GM04504 (cell line): ENCODE measurements at regions not wholly inside any gene's neighbourhood (a gene's known extent, or its start where the extent isn't known, plus 50 kb on each side); places are given as distances from the start of the nearest gene placed in this dataset.
"Not testable (repeated sequence)": the region's sequence is repeated elsewhere in the genome, so short reads cannot be mapped to it uniquely, and the experiment has no call there.

Experiments used
- DNase-seq: peaks from one replicate; pipeline ENCODE4 v3.0.0-alpha.2; 2012; ENCODE audit warnings: low read depth

DNA sequence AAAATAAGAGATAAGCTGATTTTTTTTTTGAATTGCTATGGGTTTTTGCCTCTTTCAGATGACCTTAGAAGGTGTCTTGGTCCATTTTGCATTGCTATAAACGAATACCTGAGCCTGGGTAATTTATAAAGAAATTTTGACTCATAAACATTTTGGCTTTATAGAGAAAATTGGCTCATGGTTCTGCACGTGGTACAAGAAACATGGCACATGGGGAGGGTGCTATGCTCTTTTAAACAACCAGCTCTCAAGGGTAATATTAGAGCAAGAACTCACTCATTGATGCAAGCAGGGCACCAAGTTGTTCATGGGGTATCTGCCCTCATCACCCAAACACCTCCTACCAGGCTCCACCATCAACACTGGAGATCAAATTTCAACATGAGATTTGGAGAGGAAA is 408.8 kb downstream of the NUP35 start:
- no peak for DNase-seq

DNA sequence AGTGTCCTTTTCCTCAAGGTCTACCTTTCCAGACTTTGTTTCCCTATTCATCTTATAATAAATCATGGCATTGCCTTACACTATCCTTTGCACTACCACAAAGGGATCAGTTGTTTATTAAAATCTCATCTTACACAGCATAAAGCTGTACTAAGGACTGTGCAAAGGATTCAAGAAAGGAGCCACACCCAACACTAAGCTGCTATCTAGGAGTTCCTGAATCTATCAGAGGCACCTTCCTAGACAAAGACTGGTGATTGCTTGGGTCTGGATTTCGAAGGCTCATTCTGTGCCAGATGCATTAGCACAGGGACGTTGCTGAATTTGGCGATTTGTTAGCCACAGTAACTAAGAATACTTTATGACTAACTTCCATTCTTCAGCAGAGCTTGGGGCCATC is 412.0 kb downstream of the NUP35 start:
- no peak for DNase-seq

DNA sequence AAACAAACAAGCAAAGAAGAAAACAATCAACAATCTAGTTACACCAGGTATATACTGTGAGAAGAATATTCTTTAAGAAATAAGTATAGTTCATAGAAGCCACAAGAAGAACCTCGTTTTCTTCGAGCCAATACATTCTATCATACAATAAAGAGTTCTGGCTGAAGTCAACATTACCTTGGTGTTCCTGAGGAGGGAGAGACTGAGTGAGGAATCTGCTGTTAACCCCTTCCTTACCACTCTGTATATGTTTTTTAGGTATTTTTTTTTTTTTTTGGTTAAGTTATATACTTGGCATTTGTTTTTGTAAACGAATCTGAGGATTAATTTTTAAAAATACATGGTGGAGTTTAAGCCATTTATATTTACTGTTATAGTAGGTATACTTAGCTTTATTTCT is 412.5 kb downstream of the NUP35 start:
- DNase-seq = no peak

DNA sequence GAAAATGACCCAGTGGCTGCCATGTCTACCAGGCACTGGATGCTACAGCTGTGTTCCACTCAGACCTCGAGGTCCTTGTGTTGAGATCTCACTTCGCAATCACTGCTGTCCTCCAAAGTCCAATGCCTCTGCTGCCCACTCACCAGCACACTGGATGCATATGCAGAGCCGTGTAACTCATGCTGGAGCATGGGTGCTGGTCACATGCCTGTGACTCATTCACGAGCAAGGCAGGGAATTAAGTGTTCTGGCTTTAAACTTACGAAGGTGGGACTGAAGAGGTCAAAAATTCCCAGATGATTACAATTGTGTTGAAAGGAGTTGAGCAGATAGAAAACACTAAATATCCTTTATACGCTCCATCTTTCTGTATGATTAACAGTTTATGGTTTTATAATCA is 417.5 kb downstream of the NUP35 start:
- DNase-seq = no peak

DNA sequence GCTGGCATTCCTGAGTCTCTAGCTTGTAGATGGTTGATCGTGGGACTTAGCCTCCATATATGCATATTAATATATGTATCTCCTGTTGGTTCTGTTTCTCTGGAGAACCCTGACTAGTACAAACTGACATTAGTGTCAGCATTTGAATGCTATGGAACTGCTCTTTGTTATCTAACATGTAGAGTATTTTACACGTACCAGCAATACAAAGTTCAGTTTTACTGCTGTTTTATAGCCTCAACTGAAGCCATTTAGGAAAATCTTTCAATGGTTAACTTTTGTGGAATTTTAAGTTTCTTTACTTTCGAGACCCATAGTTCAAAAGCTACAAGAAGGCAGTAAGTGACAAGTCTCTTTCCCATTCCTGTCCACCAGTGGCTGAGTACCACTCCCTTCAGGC is 418.4 kb downstream of the NUP35 start:
- DNase-seq = no peak

DNA sequence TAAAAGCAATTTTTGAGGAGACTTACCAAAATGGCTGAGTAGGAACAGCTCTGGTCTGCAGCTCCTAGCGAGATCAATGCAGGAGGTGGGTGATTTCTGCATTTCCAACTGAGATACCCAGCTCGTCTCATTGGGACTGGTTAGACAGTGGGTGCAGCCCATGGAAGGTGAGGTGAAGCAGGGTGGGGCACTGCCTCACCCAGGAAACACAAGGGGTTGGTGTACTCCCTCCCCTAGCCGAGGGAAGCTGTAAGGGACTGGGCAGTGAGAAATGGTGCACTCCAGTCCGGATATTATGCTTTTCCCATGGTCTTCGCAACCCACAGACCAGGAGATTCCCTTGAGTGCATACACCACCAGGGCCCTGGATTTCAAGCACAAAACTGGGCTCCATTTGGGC is 419.0 kb downstream of the NUP35 start:
- no peak for DNase-seq

DNA sequence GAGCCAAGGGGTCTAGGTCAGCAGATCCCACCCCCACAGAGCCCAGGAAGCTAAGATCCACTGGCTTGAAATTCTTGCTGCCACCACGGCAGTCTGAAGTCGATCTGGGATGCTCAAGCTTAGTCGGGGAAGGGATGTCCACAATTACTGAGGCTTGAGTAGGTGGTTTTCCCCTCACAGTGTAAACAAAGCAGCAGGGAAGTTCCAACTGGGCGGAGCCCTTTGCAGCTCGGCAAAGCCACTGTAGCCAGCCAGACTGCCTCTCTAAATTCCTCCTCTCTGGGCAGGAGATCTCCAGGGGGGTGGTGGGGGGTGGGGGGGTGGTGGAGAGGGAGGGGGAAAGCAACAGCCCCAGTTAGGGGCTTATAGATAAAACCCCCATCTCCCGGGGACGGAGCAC is 419.5 kb downstream of the NUP35 start:
- DNase-seq = no peak

DNA sequence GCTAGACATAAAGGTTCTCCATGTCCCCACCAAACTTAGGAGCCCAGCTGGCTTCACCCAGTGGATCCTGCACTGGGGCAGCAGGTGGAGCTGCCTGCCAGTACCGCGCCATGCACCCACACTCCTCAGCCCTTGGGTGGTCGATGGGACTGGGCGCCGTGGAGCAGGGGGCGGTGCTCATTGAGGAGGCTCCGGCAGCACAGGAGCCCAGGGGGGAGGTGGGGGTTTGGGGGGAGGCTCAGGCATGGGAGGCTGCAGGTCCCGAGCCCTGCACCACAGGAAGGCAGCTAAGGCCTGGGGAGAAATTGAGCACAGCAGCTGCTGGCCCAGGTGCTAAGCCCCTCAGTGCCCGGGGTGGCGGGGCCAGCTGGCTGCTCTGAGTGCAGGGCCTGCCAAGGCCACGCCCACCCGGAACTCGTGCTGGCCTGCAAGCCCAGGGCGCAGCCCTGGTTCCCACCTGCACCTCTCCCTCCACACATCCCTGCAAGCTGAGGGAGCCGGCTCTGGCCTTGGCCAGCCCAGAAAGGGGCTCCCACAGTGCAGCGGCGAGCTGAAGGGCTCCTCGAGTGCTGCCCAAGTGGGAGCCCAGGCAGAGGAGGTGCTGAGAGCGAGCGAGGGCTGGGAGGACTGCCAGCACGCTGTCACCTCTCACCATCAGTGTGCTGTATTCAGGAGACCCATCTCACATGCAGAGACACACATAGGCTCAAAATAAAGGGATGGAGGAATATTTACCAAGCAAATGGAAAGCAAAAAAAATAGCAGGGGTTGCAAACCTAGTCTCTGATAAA is 422.5 kb downstream of the NUP35 start:
- not testable (repeated sequence) for DNase-seq

DNA sequence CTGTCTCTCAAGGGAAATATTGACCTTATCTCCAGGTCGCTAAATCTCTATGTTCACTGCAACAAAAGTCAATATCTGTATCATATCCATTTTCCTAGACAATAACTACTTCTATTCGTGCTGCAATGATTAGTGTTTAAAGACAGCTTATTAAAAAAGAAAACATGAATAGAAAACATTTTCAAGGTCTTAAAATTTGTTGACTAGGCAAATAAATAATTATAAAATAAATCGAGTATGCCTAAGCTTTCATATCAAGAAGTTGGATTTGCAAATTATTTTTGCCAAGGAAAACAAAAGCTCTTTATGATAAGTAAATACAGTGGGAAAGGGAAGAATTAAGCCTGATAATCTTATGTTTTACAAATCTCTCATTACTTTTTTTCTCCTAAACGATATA is 428.5 kb downstream of the NUP35 start:
- DNase-seq = no peak

DNA sequence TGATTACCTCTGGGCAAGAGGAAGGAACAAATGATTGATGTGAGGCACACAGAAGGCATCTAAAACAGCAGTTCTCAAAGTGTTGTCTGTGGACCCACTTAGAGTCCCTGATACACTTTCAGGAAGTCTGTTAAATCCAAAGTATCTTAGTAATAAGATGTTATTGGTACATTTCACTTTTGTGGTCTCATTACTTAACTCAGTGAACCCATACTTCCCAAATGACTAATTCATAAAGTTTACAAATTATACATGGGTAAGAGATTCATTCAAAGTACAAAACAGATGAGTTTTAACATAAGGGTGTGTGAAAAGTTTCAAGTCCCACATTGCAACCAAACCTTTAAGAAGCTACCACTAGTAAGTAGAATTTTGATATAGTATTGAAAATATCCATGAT is 440.5 kb downstream of the NUP35 start:
- no peak for DNase-seq

DNA sequence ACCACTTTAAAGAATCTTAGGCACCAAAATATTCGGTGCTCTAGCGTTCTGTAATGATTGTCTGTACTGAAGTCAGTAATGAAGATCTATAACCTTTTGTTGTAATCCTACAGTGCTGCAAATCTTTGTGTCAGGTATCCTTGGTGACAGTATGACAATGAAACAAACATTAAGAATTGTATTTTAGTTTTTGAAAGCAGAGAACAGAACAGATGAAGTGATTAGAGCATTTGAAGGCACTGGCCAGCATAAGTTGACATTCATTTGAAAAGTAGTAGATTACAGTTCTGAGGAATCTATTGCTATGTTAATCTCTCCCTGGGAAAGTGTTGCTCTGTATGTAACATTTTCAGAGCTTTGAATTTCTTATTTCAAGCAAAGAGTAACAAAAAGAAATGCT is 451.2 kb downstream of the NUP35 start:
- DNase-seq = no peak

DNA sequence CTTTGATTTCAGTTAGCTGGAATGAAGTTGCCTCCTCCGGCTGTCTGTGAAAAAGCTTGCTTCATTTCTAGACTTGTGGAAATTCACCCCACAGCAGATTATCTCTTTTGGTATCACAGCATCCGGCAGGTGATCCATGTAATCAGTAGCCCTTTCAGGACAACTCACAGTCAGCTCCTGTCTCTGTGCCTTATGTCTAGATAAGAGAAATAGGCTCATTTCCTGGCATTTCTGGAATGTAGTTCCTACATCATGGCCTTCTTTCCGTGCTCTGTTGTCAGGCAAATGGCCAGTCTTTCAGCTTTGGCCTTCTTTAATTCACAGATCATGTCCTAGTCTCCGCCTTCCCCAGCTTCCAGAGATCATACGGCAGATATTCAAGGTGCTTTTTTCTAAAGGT is 455.4 kb downstream of the NUP35 start:
- DNase-seq = no peak

DNA sequence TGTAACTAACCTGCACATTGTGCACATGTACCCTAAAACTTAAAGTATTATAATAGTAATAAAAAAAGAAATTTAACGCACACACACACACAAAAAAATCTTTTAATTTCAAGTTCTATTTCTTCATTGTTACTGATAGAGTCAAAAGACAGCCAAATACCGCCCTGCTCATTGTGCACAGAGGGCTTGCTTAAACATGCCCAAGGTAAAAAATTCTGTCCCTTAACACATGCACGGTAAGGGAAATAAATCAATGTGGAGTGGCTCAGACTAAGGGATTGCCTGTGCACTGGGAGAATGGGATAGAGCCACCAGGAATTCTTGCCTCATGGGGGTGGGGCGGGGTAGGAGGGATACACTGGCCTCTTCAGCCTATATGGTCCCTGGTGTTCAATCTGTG is 468.0 kb downstream of the NUP35 start:
- no peak for DNase-seq

DNA sequence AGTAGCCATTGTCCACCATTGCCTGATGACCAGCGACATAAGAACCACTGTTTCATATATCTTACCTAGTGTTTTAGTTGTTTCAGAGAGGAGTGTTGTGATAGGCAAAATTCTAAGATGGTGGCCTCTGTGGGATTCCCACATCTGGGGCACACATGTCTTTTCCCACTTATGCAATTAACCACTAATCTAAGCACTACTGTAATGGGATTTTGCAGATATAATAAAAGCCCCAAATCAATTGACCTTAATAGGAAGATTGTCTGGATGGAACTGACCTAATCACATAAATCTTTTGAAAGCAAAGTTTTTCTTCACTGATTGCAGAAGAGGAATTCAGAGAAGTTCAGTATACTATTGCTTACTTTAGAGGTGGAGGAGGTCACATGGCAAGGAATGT is 469.9 kb downstream of the NUP35 start:
- no peak for DNase-seq

DNA sequence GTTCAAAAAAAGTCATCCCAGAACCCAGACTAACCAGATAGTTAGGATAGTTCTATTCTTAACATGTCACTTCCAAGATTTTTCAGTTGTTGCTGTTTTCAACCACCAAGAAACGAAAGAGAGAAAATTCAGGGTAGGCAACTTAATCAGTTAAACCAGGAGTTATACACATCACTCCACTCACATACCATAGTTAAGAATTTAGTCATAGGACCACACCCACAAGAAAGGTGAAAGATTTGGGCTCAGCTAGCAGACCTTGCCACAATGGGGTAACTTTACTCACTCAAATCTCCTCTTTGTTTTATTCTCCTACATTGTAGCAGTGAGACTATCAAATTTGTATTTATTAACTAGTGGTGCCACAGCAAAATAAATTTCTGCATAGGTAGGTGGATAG is 473.6 kb downstream of the NUP35 start:
- no peak for DNase-seq

DNA sequence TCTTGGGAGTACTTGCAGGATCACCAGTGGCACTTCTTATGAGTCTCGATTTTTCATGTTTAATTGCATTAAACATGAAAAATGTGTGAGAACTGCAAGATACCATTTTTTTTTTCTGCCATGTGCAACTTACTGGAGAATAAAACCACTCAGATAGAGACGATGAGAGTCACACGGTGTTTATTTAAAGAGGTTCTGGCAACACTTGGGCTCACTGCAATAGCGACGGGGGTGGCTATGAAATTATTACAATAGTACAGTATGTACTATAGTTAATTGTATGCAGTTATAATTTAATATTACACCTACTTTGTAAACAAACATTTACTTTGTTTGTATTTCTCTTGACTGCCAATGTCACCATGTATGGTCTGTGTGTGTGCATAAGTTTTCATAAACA is 479.8 kb downstream of the NUP35 start:
- no peak for DNase-seq

DNA sequence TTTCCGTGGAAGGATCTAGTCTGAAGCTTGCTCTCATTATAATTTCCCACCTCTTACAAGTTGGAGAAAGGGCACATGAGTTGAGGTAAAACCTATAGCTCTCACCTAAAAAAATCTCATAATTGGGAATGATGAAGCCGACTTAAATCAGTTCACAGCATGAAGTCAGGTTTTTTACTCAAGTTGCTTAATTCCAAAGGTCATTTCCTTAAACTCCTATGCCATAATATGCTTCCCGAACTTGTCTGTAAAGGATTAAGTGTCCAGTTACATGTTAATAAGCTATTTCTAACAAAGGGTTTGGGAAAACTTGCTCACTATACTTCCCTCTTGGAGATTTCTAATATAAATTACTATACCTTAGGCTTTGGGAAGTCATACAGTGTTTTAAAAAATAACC is 481.2 kb downstream of the NUP35 start:
- DNase-seq = no peak

DNA sequence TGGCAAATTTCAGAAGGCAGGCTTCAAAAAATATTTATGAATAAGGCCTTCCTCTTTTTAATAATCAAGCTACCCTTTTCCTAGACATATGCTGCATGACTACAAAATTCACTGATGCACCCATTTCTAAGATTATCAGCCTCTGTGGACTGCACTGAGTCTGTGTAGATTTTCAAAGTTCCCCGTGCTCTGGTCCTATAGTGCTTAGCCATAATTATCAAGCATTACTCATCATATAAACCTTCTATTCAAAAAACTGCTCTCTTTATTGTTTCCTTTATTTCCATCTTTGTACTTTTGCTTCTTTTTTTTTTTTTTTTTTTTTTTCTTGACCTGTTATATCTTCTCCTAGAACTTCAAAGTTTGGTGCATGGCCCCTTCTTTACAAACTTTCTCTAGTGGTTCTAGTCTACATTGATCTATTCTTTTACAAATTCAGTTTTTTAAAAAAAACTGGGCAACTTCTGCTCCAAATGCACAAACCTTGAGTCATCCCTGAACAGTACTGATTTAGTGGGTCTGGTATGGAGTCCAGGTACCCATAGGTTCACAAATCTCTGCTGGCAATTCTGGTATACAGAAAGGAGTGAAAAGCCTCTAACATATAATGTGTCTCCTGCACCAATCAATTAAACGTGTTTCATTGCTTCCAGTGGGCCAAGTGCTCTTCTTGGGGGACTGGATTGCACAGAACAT is 481.9 kb downstream of the NUP35 start:
- no peak for DNase-seq

DNA sequence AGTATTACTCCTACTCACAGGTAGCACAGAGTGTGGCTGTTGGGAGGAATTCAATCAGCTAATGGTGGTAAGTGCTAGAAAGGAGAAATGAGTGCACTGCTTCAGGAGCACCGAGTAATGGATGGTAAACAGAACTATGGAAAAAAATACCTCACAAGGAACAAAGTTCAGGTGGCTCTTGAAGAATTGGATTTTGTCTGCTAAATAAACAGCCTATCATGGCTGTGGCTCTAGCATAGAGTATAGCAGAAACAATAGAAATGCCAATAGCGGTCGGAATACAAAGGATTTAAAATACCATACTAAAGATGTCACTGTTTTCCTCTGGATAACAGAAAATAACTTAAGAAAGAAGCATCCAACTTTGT is 482.5 kb downstream of the NUP35 start:
- DNase-seq = no peak

DNA sequence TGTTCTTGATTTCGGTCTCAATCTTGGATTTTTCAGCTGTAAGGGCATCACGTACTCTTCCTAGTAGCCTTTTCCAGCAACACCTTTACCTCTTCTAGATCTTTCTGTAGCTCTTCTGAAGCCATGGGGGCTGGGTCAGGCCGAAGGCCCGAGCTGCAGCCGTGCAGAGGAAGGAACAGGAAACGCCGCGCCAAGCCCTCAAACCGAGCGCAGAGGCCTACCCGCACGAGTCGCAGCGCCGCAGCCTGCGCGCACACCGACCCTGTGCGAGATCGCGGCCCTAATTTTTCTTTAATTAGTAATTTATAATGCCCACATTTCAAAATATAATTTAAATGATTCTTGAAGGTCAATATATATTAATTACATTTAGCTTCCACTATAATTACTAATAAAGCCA is 483.8 kb downstream of the NUP35 start:
- DNase-seq = no peak

DNA sequence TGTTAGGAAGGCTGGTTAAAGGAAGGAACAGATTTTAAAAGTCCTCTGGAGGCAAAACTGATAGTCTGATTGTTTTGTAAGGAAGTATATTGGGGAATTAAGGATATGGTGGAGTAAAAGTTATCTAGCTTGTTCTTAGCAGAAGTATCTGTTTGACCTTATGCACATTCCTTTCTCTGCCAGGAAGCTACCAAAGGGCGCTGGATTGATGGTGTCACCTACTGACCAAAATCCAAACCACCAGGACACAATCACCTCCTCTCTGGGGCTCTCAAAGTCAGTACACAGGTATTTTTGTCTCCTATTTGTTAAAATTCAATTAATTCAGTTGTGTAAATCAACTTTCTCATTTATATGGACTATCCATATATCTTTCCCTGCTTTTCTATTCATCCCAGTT is 484.5 kb downstream of the NUP35 start:
- DNase-seq = no peak

DNA sequence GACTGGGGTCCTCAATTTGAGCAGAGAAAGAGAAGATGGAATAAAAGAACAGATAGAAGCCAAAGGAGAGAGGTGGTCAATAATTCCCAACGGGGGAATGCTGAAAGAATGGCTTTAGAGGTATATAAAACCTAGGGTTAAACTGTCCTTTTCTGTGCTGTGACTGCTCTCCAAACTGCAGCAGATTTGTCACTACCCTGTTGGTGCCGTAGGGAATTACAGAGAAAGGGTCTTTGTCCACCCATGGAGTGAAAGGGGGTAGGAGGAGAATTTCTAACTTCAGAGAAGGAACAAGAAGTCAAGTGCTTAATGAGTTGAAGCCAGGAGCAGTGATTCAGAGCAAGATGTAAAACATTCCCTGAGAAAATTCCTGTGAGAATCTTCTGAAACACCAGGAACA is 486.5 kb downstream of the NUP35 start:
- DNase-seq = no peak

DNA sequence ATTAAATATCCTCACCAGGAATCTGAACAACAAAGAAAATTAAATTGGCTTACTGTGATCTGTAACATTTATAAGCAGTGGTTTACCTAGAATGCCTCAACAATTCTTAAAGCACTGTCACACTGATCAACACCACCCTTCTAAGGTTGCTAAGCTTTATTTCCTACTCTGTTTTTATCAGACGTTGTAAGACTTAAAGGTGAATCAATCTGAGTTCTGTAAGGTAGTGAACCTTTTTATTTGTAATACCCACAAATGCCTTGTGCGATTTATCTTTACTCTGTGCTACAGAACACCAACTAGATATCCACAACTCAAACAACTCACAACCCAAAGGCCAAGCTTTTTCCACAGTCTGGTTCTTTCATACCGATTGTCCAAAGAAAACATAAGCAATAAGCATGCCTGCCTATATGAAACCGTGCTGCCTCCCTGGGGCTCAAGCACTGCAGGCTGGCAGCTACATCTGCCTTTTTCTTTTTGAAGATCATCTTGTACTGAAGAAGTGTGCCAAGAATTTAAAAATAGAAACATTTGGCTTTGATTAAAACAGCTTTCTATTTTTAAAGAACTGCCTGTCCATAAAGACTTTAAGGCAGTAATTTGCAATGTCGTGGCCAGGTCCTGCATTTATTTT is 490.7 kb downstream of the NUP35 start:
- no peak for DNase-seq

DNA sequence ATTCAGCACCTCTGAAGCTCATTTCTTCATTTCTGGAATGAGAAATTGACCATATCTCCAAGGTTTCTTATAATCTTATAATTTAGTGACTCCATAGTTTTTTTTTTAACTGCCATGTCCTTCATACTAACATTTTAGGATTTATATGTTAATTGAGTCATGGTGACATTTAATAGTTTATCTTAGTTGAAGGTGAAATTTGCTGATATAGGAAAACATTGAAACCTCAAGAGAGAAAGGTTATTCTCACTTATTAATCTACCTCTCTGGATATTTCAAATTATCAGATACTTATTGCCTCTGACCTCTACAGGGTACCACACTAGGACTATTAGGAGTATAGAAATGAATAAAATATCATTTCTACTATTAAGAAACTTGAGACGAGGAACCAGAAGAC is 499.0 kb downstream of the NUP35 start:
- no peak for DNase-seq
